SK-N-SH (cell line): ENCODE measurements at regions not wholly inside any gene's neighbourhood (a gene's known extent, or its start where the extent isn't known, plus 50 kb on each side); places are given as distances from the start of the nearest gene placed in this dataset.

ENCODE experiments used
- CTCF ChIA-PET: fragments of 300-600, 350-600 bp; formaldehyde crosslinking; extraction: SDS; loops from one replicate; lab custom pipeline; 2021; lab: Yijun Ruan, JAX
- POLR2A ChIA-PET: fragments of 350-600 bp; sonication (Branson Sonifier 250); formaldehyde crosslinking; extraction: SDS; loops from one replicate; lab custom pipeline; 2020; ENCODE audit warnings: antibody characterized with exemption, inconsistent platforms; lab: Yijun Ruan, JAX
- DNase-seq: peaks from one replicate; pipeline ENCODE4 v3.0.0; 2012
- H2AFZ ChIP-seq: fragments of 200-600 bp; sonication (generic); 2 replicates; pipeline ENCODE4 v1.8.1; 2016; ENCODE audit warnings: antibody characterized with exemption, mild to moderate bottlenecking, low read depth
- H3F3A ChIP-seq: fragments of 200-600 bp; sonication (generic); replicated peaks from 2 replicates; pipeline ENCODE3; 2016; ENCODE audit warnings: antibody characterized with exemption, mild to moderate bottlenecking; ENCODE audit not compliant: insufficient read depth
- H3K27ac ChIP-seq, 2 experiments: fragments of 200-500 bp in 1 of 2; fragments of 200-600 bp in 1 of 2; sonication (Bioruptor generic) in 1 of 2; sonication (generic), shearing (Covaris generic) in 1 of 2; 2 replicates each; pipeline versions ENCODE4 v1.5.1 to v1.6.1; 2014 to 2016; ENCODE audit warnings: low read depth in 2 of 2, inconsistent platforms in 1 of 2, low read length in 1 of 2, mild to moderate bottlenecking in 1 of 2, mixed read lengths in 1 of 2
- H3K27me3 ChIP-seq: fragments of 200-600 bp; sonication (generic), shearing (Covaris generic); 2 replicates; pipeline ENCODE4 v1.6.1; 2016; ENCODE audit warnings: mixed run types; ENCODE audit not compliant: insufficient read depth
- H3K36me3 ChIP-seq, 2 experiments: fragments of 200-500 bp in 1 of 2; fragments of 200-600 bp in 1 of 2; sonication (Bioruptor generic) in 1 of 2; sonication (generic) in 1 of 2; replicated peaks in 1 of 2; 2 replicates each; pipeline versions ENCODE3 to v1.5.1; 2014 to 2016; ENCODE audit warnings: low read length in 1 of 2, mild to moderate bottlenecking in 1 of 2; ENCODE audit not compliant: insufficient read depth in 2 of 2, control insufficient read depth in 1 of 2
- H3K4me1 ChIP-seq, 2 experiments: fragments of 200-500 bp in 1 of 2; fragments of 200-600 bp in 1 of 2; sonication (Bioruptor generic) in 1 of 2; sonication (generic), shearing (Covaris generic) in 1 of 2; 2 replicates each; pipeline versions ENCODE4 v1.5.1 to v1.6.1; 2014 to 2016; ENCODE audit warnings: low read depth in 1 of 2, low read length in 1 of 2, mixed run types in 1 of 2; ENCODE audit not compliant: insufficient read depth in 2 of 2, control insufficient read depth in 1 of 2
- H3K4me2 ChIP-seq: fragments of 200-600 bp; sonication (generic), shearing (Covaris generic); 2 replicates; pipeline ENCODE4 v1.6.1; 2017; ENCODE audit warnings: mixed run types
- H3K4me3 ChIP-seq, 2 experiments: fragments of 200-500 bp in 1 of 2; fragments of 200-600 bp in 1 of 2; sonication (Bioruptor generic) in 1 of 2; sonication (generic), shearing (Covaris generic) in 1 of 2; 2 replicates each; pipeline versions ENCODE4 v1.5.1 to v1.8.1; 2014 to 2016; ENCODE audit warnings: low read depth in 2 of 2, inconsistent platforms in 1 of 2, low read length in 1 of 2, mild to moderate bottlenecking in 1 of 2, mixed read lengths in 1 of 2, moderate library complexity in 1 of 2
- H3K79me2 ChIP-seq: fragments of 200-600 bp; sonication (generic); 2 replicates; pipeline ENCODE4 v1.8.1; 2017; ENCODE audit warnings: mild to moderate bottlenecking; ENCODE audit not compliant: insufficient read depth
- H3K9ac ChIP-seq: fragments of 200-600 bp; sonication (generic); 2 replicates; pipeline ENCODE4 v1.6.1; 2017; ENCODE audit warnings: mixed run types
- H3K9me2 ChIP-seq: fragments of 200-600 bp; sonication (generic); 2 replicates; pipeline ENCODE4 v1.6.1; 2017; ENCODE audit warnings: mixed run types
- H3K9me3 ChIP-seq: fragments of 200-600 bp; sonication (generic); 2 replicates; pipeline ENCODE4 v1.6.1; 2017; ENCODE audit warnings: mixed run types, mild to moderate bottlenecking, moderate library complexity
- H4K20me1 ChIP-seq: fragments of 200-600 bp; sonication (generic); 2 replicates; pipeline ENCODE4 v1.6.1; 2017; ENCODE audit warnings: mild to moderate bottlenecking, mixed run types; ENCODE audit not compliant: insufficient read depth
- CHD2 ChIP-seq: fragments of 150-350 bp; IDR thresholded peaks from 2 replicates; pipeline ENCODE4 v1.6.1; 2018; ENCODE audit warnings: low read length; ENCODE audit not compliant: partially characterized antibody
- FOXJ3 ChIP-seq: sonication (generic); formaldehyde crosslinking; IDR thresholded peaks from 2 replicates; pipeline ENCODE4 v1.5.1; 2020; ENCODE audit warnings: mild to moderate bottlenecking, missing genetic modification reagents
- GABPA ChIP-seq: IDR thresholded peaks from 2 replicates; pipeline ENCODE4 v1.4.0; 2012; ENCODE audit warnings: low read depth, mild to moderate bottlenecking
- GATA2 ChIP-seq: sonication (generic); formaldehyde crosslinking; IDR thresholded peaks from 2 replicates; pipeline ENCODE4 v1.5.0; 2020; ENCODE audit warnings: mild to moderate bottlenecking, missing genetic modification reagents
- JUND ChIP-seq: IDR thresholded peaks from 2 replicates; pipeline ENCODE4 v1.4.0; 2012
- MEF2A ChIP-seq: IDR thresholded peaks from 2 replicates; pipeline ENCODE4 v1.4.0; 2012; ENCODE audit warnings: low read depth, borderline replicate concordance
- NFIC ChIP-seq: IDR thresholded peaks from 2 replicates; pipeline ENCODE4 v1.4.0; 2012; ENCODE audit warnings: borderline replicate concordance
- RAD21 ChIP-seq: IDR thresholded peaks from 2 replicates; pipeline ENCODE4 v1.6.1; 2012; ENCODE audit warnings: mild to moderate bottlenecking, low read length
- RCOR1 ChIP-seq: fragments of 150-350 bp; IDR thresholded peaks from 2 replicates; pipeline ENCODE4 v1.6.1; 2017; ENCODE audit warnings: antibody characterized with exemption, low read length
- RFX5 ChIP-seq: IDR thresholded peaks from 2 replicates; pipeline ENCODE4 v1.6.1; 2012; ENCODE audit warnings: mild to moderate bottlenecking, improper control_type of control experiment, low read length
- SIN3A ChIP-seq: IDR thresholded peaks from 2 replicates; pipeline ENCODE4 v1.6.1; 2012; ENCODE audit warnings: low read depth, mild to moderate bottlenecking, low read length, moderate library complexity, borderline replicate concordance
- SMC3 ChIP-seq: IDR thresholded peaks from 2 replicates; pipeline ENCODE4 v1.6.1; 2012; ENCODE audit warnings: low read depth, low read length, improper control_type of control experiment
- TAF1 ChIP-seq: IDR thresholded peaks from 2 replicates; pipeline ENCODE4 v1.6.1; 2012; ENCODE audit warnings: low read depth, mild to moderate bottlenecking, low read length, moderate library complexity, borderline replicate concordance
- TEAD4 ChIP-seq: IDR thresholded peaks from 2 replicates; pipeline ENCODE4 v1.4.0; 2012; ENCODE audit warnings: mild to moderate bottlenecking, borderline replicate concordance; ENCODE audit not compliant: insufficient read depth
- WGBS: methylation state at CpG from one replicate; pipeline ENCODE4 v1.1.6; 2017; ENCODE audit warnings: low lambda C conversion rate; 5-methylcytosine and 5-hydroxymethylcytosine counted together
- TF ChIP-seq, protein P1 (sequence below): IDR thresholded peaks from 2 replicates; pipeline ENCODE4 v1.4.0; 2012; ENCODE audit warnings: low read depth, borderline replicate concordance
- TF ChIP-seq, protein P2 (sequence below): fragments of 200-600 bp; sonication (generic); IDR thresholded peaks from 2 replicates; pipeline ENCODE4 v1.6.1; 2017; ENCODE audit warnings: antibody characterized with exemption, mild to moderate bottlenecking, moderate library complexity
- TF ChIP-seq, protein P3 (sequence below): IDR thresholded peaks from 2 replicates; pipeline ENCODE4; 2012

DNA sequence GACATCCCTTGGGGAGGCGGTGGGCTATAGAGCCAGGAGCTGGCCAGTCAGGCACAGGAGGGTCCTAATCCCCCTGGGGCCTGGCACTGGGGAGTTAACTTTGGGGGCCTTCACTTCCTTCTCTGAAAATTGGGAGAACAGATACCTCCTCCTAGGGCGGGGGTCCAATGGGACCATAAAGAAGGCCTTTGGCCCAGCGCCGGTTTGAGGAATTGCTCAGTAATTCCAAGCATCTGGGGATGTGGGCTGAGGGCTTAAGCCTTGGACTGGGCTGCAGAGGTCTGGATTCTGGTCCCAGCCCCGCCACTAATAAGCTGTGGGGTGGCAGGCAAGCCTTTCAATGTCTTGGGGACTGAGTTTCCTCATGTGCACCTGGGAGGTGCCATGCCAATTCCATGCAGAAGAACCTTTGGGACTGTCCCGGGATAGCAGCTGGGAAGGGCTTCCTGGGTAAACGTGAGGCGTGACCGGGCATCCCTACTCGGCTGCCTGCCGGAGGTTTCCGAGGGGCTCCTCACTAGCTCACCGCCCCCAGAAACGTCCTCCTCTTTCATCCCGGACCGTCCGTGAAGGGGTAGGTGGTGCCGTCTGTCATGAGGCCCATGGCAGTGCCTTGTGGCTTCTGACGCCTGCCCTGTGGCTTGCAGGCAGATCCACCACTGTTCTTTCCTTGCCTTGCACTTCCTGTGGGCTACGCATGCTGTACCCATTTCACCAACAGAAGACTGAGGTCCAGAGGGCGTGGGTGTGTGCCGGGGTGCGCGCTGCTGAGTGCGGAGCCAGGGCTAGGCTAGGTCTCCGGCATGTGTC, 67.4 kb upstream of the HPCAL1 start:
- H3K27ac ChIP-seq = no peak overlapping the region
- H3F3A ChIP-seq = no peaks in the 10 kb centered on the region
- H4K20me1 ChIP-seq = no peaks in the 10 kb centered on the region
- no peaks in the 10 kb centered on the region for H3K9me3 ChIP-seq
- no peaks in the 10 kb centered on the region for H3K9me2 ChIP-seq
- no peak overlapping the region for H3K4me2 ChIP-seq
- ChIA-PET CTCF (interaction anchor here (0.7 to 1.8 kb wide), 2 partner anchors 15 to 174 kb away, joined by 3 to 5 read pairs; no protein-coding TSS in a partner anchor), POLR2A (no interaction called here)
- H3K79me2 ChIP-seq = no peaks in the 10 kb centered on the region
- TF ChIP-seq, protein P1, sequence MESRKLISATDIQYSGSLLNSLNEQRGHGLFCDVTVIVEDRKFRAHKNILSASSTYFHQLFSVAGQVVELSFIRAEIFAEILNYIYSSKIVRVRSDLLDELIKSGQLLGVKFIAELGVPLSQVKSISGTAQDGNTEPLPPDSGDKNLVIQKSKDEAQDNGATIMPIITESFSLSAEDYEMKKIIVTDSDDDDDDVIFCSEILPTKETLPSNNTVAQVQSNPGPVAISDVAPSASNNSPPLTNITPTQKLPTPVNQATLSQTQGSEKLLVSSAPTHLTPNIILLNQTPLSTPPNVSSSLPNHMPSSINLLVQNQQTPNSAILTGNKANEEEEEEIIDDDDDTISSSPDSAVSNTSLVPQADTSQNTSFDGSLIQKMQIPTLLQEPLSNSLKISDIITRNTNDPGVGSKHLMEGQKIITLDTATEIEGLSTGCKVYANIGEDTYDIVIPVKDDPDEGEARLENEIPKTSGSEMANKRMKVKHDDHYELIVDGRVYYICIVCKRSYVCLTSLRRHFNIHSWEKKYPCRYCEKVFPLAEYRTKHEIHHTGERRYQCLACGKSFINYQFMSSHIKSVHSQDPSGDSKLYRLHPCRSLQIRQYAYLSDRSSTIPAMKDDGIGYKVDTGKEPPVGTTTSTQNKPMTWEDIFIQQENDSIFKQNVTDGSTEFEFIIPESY = no peak
- TF ChIP-seq RCOR1 (no peak), FOXJ3 (CRISPR knock-in tag) (no peak), RFX5 (no peak), SIN3A (no peak), RAD21 (no peak), MEF2A (no peak), GABPA (no peak), JUND (no peak), TEAD4 (no peak), CHD2 (no peak), GATA2 (CRISPR knock-in tag) (no peak), TAF1 (no peak), SMC3 (no peak), NFIC (no peak)
- TF ChIP-seq, protein P2, sequence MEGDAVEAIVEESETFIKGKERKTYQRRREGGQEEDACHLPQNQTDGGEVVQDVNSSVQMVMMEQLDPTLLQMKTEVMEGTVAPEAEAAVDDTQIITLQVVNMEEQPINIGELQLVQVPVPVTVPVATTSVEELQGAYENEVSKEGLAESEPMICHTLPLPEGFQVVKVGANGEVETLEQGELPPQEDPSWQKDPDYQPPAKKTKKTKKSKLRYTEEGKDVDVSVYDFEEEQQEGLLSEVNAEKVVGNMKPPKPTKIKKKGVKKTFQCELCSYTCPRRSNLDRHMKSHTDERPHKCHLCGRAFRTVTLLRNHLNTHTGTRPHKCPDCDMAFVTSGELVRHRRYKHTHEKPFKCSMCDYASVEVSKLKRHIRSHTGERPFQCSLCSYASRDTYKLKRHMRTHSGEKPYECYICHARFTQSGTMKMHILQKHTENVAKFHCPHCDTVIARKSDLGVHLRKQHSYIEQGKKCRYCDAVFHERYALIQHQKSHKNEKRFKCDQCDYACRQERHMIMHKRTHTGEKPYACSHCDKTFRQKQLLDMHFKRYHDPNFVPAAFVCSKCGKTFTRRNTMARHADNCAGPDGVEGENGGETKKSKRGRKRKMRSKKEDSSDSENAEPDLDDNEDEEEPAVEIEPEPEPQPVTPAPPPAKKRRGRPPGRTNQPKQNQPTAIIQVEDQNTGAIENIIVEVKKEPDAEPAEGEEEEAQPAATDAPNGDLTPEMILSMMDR = no peak
- TF ChIP-seq, protein P3, sequence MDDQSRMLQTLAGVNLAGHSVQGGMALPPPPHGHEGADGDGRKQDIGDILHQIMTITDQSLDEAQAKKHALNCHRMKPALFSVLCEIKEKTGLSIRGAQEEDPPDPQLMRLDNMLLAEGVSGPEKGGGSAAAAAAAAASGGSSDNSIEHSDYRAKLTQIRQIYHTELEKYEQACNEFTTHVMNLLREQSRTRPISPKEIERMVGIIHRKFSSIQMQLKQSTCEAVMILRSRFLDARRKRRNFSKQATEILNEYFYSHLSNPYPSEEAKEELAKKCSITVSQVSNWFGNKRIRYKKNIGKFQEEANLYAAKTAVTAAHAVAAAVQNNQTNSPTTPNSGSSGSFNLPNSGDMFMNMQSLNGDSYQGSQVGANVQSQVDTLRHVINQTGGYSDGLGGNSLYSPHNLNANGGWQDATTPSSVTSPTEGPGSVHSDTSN = no peak
- no peak overlapping the region for H2AFZ ChIP-seq
- no peak overlapping the region for H3K9ac ChIP-seq
- H3K4me3 ChIP-seq = no peak overlapping the region
- 80% methylated on average over 24 of the region's 26 CpGs for WGBS
- H3K36me3 ChIP-seq = no peaks in the 10 kb centered on the region
- no peaks in the 10 kb centered on the region; the same call in 1 of the 2 replicates for H3K27me3 ChIP-seq
- peaks cover 0 to 5% of the 10 kb centered on the region in 2 experiments; a peak in 1 of 4 replicates for H3K4me1 ChIP-seq
- DNase-seq = no peak
